ENCODE measurements at regions not wholly inside any gene's neighbourhood (a gene's known extent, or its start where the extent isn't known, plus 50 kb on each side); places are given as distances from the start of the nearest gene placed in this dataset.

DNA sequence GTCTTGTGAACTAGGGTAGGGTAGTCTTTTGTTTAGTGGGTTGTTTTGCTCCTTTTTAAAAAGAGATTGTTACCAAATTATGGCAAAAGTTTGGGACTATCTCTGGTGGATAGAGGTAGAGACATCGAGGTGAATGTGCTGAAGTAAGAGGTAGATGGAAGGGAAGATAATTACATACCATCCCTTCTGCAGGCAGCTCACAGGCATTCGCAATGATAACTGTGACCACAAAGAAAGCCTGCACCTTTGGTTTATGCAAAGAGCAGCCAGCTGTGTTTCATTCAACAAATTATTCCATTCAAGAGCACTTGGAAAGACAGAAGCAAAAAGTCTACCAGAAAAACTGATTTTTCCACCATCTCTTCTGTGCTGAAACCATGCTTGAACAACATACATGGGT is 155.6 kb downstream of the GATB start:
- TF ChIP-seq, protein P1, sequence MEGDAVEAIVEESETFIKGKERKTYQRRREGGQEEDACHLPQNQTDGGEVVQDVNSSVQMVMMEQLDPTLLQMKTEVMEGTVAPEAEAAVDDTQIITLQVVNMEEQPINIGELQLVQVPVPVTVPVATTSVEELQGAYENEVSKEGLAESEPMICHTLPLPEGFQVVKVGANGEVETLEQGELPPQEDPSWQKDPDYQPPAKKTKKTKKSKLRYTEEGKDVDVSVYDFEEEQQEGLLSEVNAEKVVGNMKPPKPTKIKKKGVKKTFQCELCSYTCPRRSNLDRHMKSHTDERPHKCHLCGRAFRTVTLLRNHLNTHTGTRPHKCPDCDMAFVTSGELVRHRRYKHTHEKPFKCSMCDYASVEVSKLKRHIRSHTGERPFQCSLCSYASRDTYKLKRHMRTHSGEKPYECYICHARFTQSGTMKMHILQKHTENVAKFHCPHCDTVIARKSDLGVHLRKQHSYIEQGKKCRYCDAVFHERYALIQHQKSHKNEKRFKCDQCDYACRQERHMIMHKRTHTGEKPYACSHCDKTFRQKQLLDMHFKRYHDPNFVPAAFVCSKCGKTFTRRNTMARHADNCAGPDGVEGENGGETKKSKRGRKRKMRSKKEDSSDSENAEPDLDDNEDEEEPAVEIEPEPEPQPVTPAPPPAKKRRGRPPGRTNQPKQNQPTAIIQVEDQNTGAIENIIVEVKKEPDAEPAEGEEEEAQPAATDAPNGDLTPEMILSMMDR (IDR thresholded peaks at IDR 0.05): no peak
- TF ChIP-seq POLR2A (IDR thresholded peaks at IDR 0.05) (no peak), EP300 (IDR thresholded peaks at IDR 0.05) (no peak)
